Panc1 (cell line): ENCODE measurements at regions not wholly inside any gene's neighbourhood (a gene's known extent, or its start where the extent isn't known, plus 50 kb on each side); places are given as distances from the start of the nearest gene placed in this dataset.

ENCODE experiments used
- ATAC-seq: fragments of 200-7000 bp; cut with Tn5 transposase; 2 replicates; pipeline ENCODE4 v1.9.1; 2020; ENCODE audit warnings: mild to moderate bottlenecking, moderate library complexity
- BruUV-seq: library from RNA; stranded (reverse); fragments of 400-500 nt; replicated peaks from 2 replicates; lab custom pipeline; 2021; lab: Mats Ljungman, UMichigan
- CTCF ChIA-PET: fragments of 300-600 bp; sonication (Branson Sonifier 250); formaldehyde crosslinking; loops from one replicate; lab custom pipeline; 2022; ENCODE audit warnings: antibody characterized with exemption; lab: Charles Lee
- POLR2A ChIA-PET: fragments of 300-600 bp; sonication (Branson Sonifier 250); formaldehyde crosslinking; loops from one replicate; lab custom pipeline; 2022; ENCODE audit warnings: antibody characterized with exemption; lab: Charles Lee
- DNase-seq: peaks from one replicate; pipeline ENCODE4 v3.0.0-alpha.2; 2010; ENCODE audit warnings: low read depth, low spot score
- H3K27ac ChIP-seq: 2 replicates; pipeline ENCODE4 v1.5.1; 2011; ENCODE audit warnings: mild to moderate bottlenecking, low read length, inconsistent platforms
- H3K27me3 ChIP-seq: fragments of 200-500 bp; sonication (Bioruptor generic); 2 replicates; pipeline ENCODE4 v1.6.0; 2014; ENCODE audit warnings: low read length, inconsistent platforms; ENCODE audit not compliant: control insufficient read depth, insufficient read depth
- H3K36me3 ChIP-seq: fragments of 200-500 bp; sonication (Bioruptor generic); 2 replicates; pipeline ENCODE4 v1.5.1; 2014; ENCODE audit warnings: inconsistent platforms, mild to moderate bottlenecking, low read length, moderate library complexity; ENCODE audit not compliant: control insufficient read depth, insufficient read depth
- H3K4me1 ChIP-seq: 2 replicates; pipeline ENCODE4 v1.5.1; 2011; ENCODE audit warnings: inconsistent platforms, mild to moderate bottlenecking, low read length, moderate library complexity; ENCODE audit not compliant: control insufficient read depth, insufficient read depth
- H3K4me3 ChIP-seq, 2 experiments: 2 replicates each; pipeline ENCODE4 v1.5.1; 2011 to 2012; ENCODE audit warnings: low read depth in 2 of 2, low read length in 2 of 2, mild to moderate bottlenecking in 2 of 2, inconsistent platforms in 1 of 2, moderate library complexity in 1 of 2
- H3K9me3 ChIP-seq: fragments of 200-500 bp; sonication (Bioruptor generic); 2 replicates; pipeline ENCODE4 v1.5.1; 2014; ENCODE audit warnings: low read depth, mild to moderate bottlenecking, inconsistent platforms, low read length, moderate library complexity; ENCODE audit not compliant: control insufficient read depth, insufficient read depth
- CTCF ChIP-seq: fragments of 450-650 bp; IDR thresholded peaks from 2 replicates; pipeline ENCODE4 v1.5.1; 2017; ENCODE audit warnings: mild to moderate bottlenecking
- POLR2AphosphoS5 ChIP-seq: IDR thresholded peaks from 2 replicates; pipeline ENCODE4 v1.6.1; 2012; ENCODE audit warnings: mild to moderate bottlenecking, low read depth, low read length, moderate library complexity
- REST ChIP-seq, 2 experiments: IDR thresholded peaks; 2 replicates each; pipeline ENCODE4 v1.6.1; 2011 to 2012; ENCODE audit warnings: low read depth in 2 of 2, control low read depth in 1 of 2, low read length in 1 of 2, mild to moderate bottlenecking in 1 of 2, moderate library complexity in 1 of 2; ENCODE audit not compliant: insufficient read depth in 1 of 2
- SIN3A ChIP-seq: IDR thresholded peaks from 2 replicates; pipeline ENCODE4 v1.6.1; 2012; ENCODE audit warnings: low read depth, mild to moderate bottlenecking, low read length, moderate library complexity, borderline replicate concordance; ENCODE audit not compliant: insufficient read depth
- TCF7L2 ChIP-seq: IDR thresholded peaks from 2 replicates; pipeline ENCODE4 v1.6.1; 2011; ENCODE audit warnings: mild to moderate bottlenecking, low read depth, low read length, inconsistent platforms
- in situ Hi-C: cut with HindIII; loops from 2 replicates; pipeline ENCODE4 v1.10.0; 2016; ENCODE audit warnings: low sequenced_read_pairs, low pct_unique_long_range_greater_than_20kb
- intact Hi-C: fragments of 100-400 bp; cut with micrococcal nuclease; formaldehyde crosslinking; loops from one replicate; pipeline ENCODE4 v1.10.0; 2022; ENCODE audit not compliant: unreplicated experiment

- DNase-seq = no peak
- TF ChIP-seq POLR2AphosphoS5 (no peak), TCF7L2 (no peak), REST (IDR thresholded peaks at IDR 0.05; ENCODE audit: insufficient read depth in 1 of 2, low read depth in 2 of 2, low read length in 1 of 2) (no peak), CTCF (no peak), SIN3A (no peak)
- intact Hi-C loops = no loop called here
- in situ Hi-C loops = no loop called here
- H3K4me1 ChIP-seq = no peaks in the 10 kb centered on the region
- no peak overlapping the region for H3K27ac ChIP-seq
- no peak for ATAC-seq
- no peaks in the 10 kb centered on the region for H3K9me3 ChIP-seq
- H3K36me3 ChIP-seq = no peaks in the 10 kb centered on the region
- no TSS peak for BruUV-seq
- H3K4me3 ChIP-seq = no peak overlapping the region
- POLR2A ChIA-PET = no interaction called here
- H3K27me3 ChIP-seq = no peaks in the 10 kb centered on the region
- CTCF ChIA-PET = no interaction called here
Measured at GRCh38 chr11:122242731-122243130, 126.7 kb upstream of the BLID start.

- ChIA-PET POLR2A (no interaction called here), CTCF (no interaction called here)
- no peak for TF ChIP-seq SIN3A
- TF ChIP-seq REST (IDR thresholded peaks at IDR 0.05; ENCODE audit: insufficient read depth in 1 of 2, low read depth in 2 of 2, low read length in 1 of 2) = no peak
- TF ChIP-seq TCF7L2 = no peak
- no peak for TF ChIP-seq CTCF
- TF ChIP-seq POLR2AphosphoS5 = no peak
- H3K27ac ChIP-seq = no peak overlapping the region
- intact Hi-C loops = no loop called here
- no peaks in the 10 kb centered on the region for H3K36me3 ChIP-seq
- no peaks in the 10 kb centered on the region for H3K4me1 ChIP-seq
- in situ Hi-C loops = no loop called here
- H3K4me3 ChIP-seq = no peak overlapping the region
- no peak for DNase-seq
- H3K9me3 ChIP-seq = no peaks in the 10 kb centered on the region
- no TSS peak for BruUV-seq
- H3K27me3 ChIP-seq = no peaks in the 10 kb centered on the region
- no peak for ATAC-seq
Measured at GRCh38 chr11:122241566-122241965, 125.6 kb upstream of the BLID start.
